Common myeloid progenitor, CD34-positive (primary cell): ENCODE measurements at regions not wholly inside any gene's neighbourhood (a gene's known extent, or its start where the extent isn't known, plus 50 kb on each side); places are given as distances from the start of the nearest gene placed in this dataset.

ENCODE experiments used
- CTCF ChIA-PET: fragments of 350-600 bp; sonication (Branson Sonifier 250); formaldehyde crosslinking; loops from one replicate; lab custom pipeline; 2021; ENCODE audit warnings: antibody characterized with exemption; lab: Charles Lee
- POLR2A ChIA-PET: fragments of 350-600 bp; sonication (Branson Sonifier 250); formaldehyde crosslinking; loops from one replicate; lab custom pipeline; 2021; ENCODE audit warnings: antibody characterized with exemption; lab: Charles Lee
- DNase-seq, 3 donors: peaks; one replicate each; pipeline versions ENCODE4 v3.0.0 to v3.0.0-alpha.2; 2013
- H3K27ac ChIP-seq, 2 experiments: 1 replicate in 1 of 2; 2 replicates in 1 of 2; pipeline ENCODE4 v1.7.0; 2013; ENCODE audit warnings: inconsistent platforms in 2 of 2, low read length in 2 of 2, mild to moderate bottlenecking in 2 of 2, low read depth in 1 of 2, moderate library complexity in 1 of 2; ENCODE audit not compliant: severe bottlenecking in 2 of 2, insufficient read depth in 1 of 2, poor library complexity in 1 of 2
- H3K27me3 ChIP-seq, 5 experiments: replicated peaks in 2 of 5; 1 replicate in 3 of 5; 2 replicates in 2 of 5; pipeline versions ENCODE4 v1.6.1 to v1.7.0; 2013; ENCODE audit warnings: low read length in 4 of 5, mild to moderate bottlenecking in 2 of 5, moderate library complexity in 2 of 5, inconsistent platforms in 1 of 5; ENCODE audit not compliant: insufficient read depth in 5 of 5, control insufficient read depth in 4 of 5
- H3K36me3 ChIP-seq, 4 experiments: 1 replicate in 2 of 4; 2 replicates in 2 of 4; pipeline versions ENCODE4 v1.6.1 to v1.7.0; 2013; ENCODE audit warnings: low read length in 3 of 4, control low read depth in 1 of 4, mild to moderate bottlenecking in 1 of 4; ENCODE audit not compliant: control insufficient read depth in 4 of 4, insufficient read depth in 4 of 4
- H3K4me1 ChIP-seq, 4 experiments: 1 replicate in 3 of 4; 2 replicates in 1 of 4; pipeline versions ENCODE4 v1.6.1 to v1.7.1; 2013; ENCODE audit warnings: low read length in 3 of 4, mild to moderate bottlenecking in 3 of 4, control low read depth in 1 of 4, inconsistent platforms in 1 of 4, moderate library complexity in 1 of 4; ENCODE audit not compliant: control insufficient read depth in 4 of 4, insufficient read depth in 4 of 4; ENCODE audit errors: control extremely low read depth in 1 of 4
- H3K4me3 ChIP-seq, 7 experiments: 1 replicate in 4 of 7; 2 replicates in 3 of 7; pipeline versions ENCODE4 v1.5.1 to v1.7.0; 2013; ENCODE audit warnings: mild to moderate bottlenecking in 7 of 7, low read length in 6 of 7, moderate library complexity in 6 of 7, inconsistent platforms in 2 of 7, low read depth in 2 of 7, control low read depth in 1 of 7; ENCODE audit not compliant: insufficient read depth in 4 of 7, control insufficient read depth in 1 of 7; ENCODE audit errors: extremely low read depth in 1 of 7
- H3K9me3 ChIP-seq, 5 experiments: 1 replicate in 4 of 5; 2 replicates in 1 of 5; pipeline versions ENCODE4 v1.6.1 to v1.7.1; 2013; ENCODE audit warnings: low read length in 4 of 5, mild to moderate bottlenecking in 2 of 5, inconsistent platforms in 1 of 5, low read depth in 1 of 5, moderate library complexity in 1 of 5; ENCODE audit not compliant: control insufficient read depth in 4 of 5, insufficient read depth in 2 of 5; ENCODE audit errors: control extremely low read depth in 1 of 5
- WGBS: methylation state at CpG from one replicate; pipeline ENCODE4 v1.1.5; 2013; ENCODE audit not compliant: insufficient coverage; 5-methylcytosine and 5-hydroxymethylcytosine counted together

GRCh38 chr6:87806099-87806498 lies 104.1 kb upstream of the AKIRIN2 start:
- no peak overlapping the region for H3K27ac ChIP-seq
- ChIA-PET POLR2A (no interaction called here), CTCF (no interaction called here)
- H3K4me3 ChIP-seq: no peak overlapping the region
- H3K9me3 ChIP-seq: no peaks in the 10 kb centered on the region
- H3K36me3 ChIP-seq: no peaks in the 10 kb centered on the region
- WGBS: 100% methylated on average over 1 of the region's 1 CpG
- H3K27me3 ChIP-seq: no peaks in the 10 kb centered on the region
- no peaks in the 10 kb centered on the region for H3K4me1 ChIP-seq
- no peak for DNase-seq

DNA sequence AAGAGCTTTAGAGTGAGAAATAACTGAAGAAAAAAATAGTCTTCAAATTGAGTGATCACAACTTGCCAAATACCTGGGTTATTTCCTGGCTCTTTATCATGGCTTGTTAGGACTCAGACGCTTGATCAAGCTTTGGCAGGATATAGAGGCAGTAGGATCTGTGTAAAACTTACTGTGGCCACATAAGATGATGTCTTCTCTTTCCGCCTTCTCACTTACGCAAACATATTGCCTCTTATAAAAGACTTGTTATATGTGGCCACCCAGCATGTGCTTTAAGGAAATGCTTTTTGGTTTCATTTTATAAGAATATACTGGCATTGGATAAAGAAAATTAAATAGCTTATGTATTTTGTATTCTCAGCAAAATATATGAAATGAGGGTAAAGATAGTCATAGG lies 101.8 kb upstream of the AKIRIN2 start:
- CTCF ChIA-PET: interaction anchor here (0.7 kb wide), 1 partner anchor 28 kb away, joined by 3 read pairs; no protein-coding TSS in a partner anchor
- no peaks in the 10 kb centered on the region for H3K9me3 ChIP-seq
- H3K4me1 ChIP-seq: peaks cover 0 to 4% (median 1%) of the 10 kb centered on the region in 4 experiments
- H3K27me3 ChIP-seq: no peaks in the 10 kb centered on the region
- POLR2A ChIA-PET: no interaction called here
- H3K27ac ChIP-seq: no peak overlapping the region
- H3K36me3 ChIP-seq: no peaks in the 10 kb centered on the region
- WGBS: no CpG with 5 or more reads among the region's 3 CpGs
- H3K4me3 ChIP-seq: no peak overlapping the region
- DNase-seq: peak in 2 of 3 donors; percentile 11 to 16

- Histone ChIP-seq H3K27me3 (no peaks in the 10 kb centered on the region), H3K9me3 (no peaks in the 10 kb centered on the region), H3K36me3 (no peaks in the 10 kb centered on the region), H3K27ac (no peak overlapping the region), H3K4me1 (peaks cover 0 to 10% (median 1%) of the 10 kb centered on the region in 4 experiments), H3K4me3 (no peak overlapping the region)
- peak in 2 of 3 donors; percentile 80 to 83 for DNase-seq
- WGBS: 50% methylated on average over 2 of the region's 6 CpGs
- ChIA-PET POLR2A (no interaction called here), CTCF (interaction anchor here (1.1 kb wide), 1 partner anchor 20 kb away, joined by 3 read pairs; no protein-coding TSS in a partner anchor)
Observed at GRCh38 chr6:87799651-87800050, 97.6 kb upstream of the AKIRIN2 start.

DNA sequence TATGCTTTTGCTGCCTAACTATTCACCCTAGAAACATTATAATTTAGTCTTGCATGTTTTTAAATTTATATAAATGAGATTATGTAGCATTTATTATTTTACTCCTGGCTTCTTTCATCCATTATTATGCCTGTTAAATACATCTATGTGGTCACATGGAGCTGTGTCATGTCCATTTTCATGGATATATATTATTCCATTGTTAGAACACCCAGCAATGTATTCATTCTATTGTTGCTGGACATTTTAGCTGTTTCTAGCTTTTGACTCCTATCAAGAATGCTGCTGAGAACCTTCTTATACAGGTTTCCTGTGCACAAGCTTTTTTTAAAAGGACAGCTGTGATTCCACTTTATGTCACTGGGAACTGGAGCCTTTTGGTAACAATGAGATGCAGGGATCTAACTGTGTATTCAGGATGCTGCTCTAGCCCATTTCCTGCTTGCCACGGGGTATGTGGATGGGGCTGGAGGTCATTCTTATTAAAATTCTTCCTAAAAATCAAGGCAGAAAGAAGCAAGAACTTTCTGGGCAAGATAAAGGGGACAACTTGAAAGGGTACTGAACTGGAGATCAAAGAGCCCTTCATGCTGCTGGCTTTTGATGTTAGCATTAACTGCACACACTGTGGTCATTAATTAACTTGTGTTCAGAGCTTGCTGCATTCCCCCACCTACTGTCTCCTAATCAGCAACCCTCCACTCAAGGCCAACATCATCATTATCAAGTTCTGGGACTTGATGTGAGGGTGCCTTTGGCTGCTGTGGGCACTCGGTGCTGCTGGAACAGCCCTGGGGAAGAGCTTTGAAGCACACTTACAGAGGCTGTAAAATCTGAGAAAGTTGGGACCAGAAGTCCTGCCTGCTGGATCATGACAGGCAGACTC lies 96.6 kb upstream of the AKIRIN2 start:
- H3K27ac ChIP-seq: no peak overlapping the region
- CTCF ChIA-PET: interaction anchor here (1.1 kb wide), 1 partner anchor 21 kb away, joined by 3 read pairs; no protein-coding TSS in a partner anchor

DNA sequence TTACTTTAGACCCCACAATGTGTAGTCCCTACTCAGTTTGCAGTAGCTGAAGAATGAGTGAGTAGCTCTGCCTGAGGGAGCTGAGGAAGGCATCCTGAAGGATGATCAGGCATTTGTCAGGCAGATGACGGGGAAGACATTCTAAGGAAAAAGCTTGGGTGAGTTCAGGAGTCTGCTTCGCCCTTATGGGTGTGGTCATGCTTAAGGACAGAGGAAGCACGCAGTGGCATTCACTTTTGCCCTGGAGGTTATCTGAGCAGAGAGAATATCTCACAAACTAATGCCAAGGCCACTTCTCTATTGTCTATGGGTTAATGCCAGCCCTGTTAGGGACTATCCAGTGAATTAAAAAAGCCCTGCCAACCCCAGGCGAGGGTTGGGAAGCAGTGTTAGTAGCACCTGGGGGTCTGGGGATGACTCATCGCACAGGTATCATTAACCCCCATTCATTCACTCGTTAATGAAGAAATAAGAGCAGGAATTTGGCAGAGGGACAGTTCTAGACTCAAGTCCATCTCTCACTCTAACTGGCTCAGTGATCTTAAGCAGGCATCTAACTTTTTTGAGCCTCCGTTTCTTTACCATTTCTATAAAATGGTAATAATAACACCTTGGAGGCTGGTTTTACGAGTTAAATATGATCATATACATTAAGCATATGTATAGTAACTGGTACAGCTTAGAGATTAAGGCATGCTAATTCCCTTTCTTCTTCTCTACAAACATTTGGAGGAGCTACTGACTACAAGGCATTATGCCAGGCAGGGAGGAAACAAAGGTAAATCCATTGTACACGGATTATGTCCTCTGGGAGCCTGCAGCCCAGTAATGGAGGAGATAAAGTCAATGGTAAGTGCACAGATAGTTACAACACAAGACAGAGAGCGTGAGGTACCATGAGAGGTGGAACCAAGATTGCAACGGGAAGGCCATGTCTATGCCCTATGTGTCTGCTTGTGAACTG lies 93.2 kb upstream of the AKIRIN2 start:
- Histone ChIP-seq H3K9me3 (no peaks in the 10 kb centered on the region), H3K27me3 (no peaks in the 10 kb centered on the region), H3K4me3 (no peak overlapping the region), H3K4me1 (peaks cover 0 to 10% (median 1%) of the 10 kb centered on the region in 4 experiments), H3K36me3 (no peaks in the 10 kb centered on the region), H3K27ac (no peak overlapping the region)
- POLR2A ChIA-PET: no interaction called here
- WGBS: 98% methylated on average over 9 of the region's 11 CpGs
- no peak for DNase-seq
- CTCF ChIA-PET: no interaction called here

More for the DNA sequence above, 96.6 kb upstream of the AKIRIN2 start:
- H3K4me3 ChIP-seq: no peak overlapping the region
- H3K4me1 ChIP-seq: peaks cover 0 to 10% (median 1%) of the 10 kb centered on the region in 4 experiments
- no peak for DNase-seq
- H3K36me3 ChIP-seq: no peaks in the 10 kb centered on the region
- POLR2A ChIA-PET: no interaction called here
- no peaks in the 10 kb centered on the region for H3K27me3 ChIP-seq
- 100% methylated on average over 1 of the region's 2 CpGs for WGBS
- H3K9me3 ChIP-seq: no peaks in the 10 kb centered on the region

DNA sequence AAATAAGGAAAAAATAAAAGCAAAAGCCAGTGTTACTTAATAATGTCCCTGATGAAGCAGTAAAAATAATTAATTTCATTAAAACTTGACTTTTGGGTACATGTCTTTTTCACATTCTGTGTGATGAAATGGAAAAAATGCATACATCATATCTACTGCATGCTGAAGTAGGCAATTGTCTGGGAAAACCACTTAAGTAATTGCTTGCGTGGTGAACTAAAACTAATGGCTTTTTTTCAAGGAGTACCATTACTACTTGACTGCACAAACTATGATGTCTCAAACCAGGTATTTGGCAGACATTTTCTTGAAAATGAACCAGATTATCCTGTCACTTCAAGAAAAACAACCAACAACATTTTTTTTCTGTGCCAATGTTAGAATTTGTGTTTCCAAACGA lies 91.3 kb upstream of the AKIRIN2 start:
- CTCF ChIA-PET: no interaction called here
- POLR2A ChIA-PET: no interaction called here
- Histone ChIP-seq H3K4me1 (peaks cover 0 to 13% (median 4%) of the 10 kb centered on the region in 4 experiments), H3K36me3 (no peaks in the 10 kb centered on the region), H3K27ac (no peak overlapping the region), H3K9me3 (no peaks in the 10 kb centered on the region), H3K4me3 (no peak overlapping the region), H3K27me3 (no peaks in the 10 kb centered on the region)
- WGBS: no CpG with 5 or more reads among the region's 2 CpGs
- no peak for DNase-seq
